ENCODE measurements at regions not wholly inside any gene's neighbourhood (a gene's known extent, or its start where the extent isn't known, plus 50 kb on each side); places are given as distances from the start of the nearest gene placed in this dataset.

- TF ChIP-seq CTCF (conservative IDR thresholded peaks at IDR 0.05; ENCODE audit: low read length) (no peak), EZH2phosphoT487 (IDR thresholded peaks at IDR 0.05; ENCODE audit: borderline replicate concordance, low read depth, low read length) (no peak)
These were observed 525.9 kb upstream of the ZNF608 start for GRCh38 chr5:125272357-125272756.
